ENCODE measurements at regions not wholly inside any gene's neighbourhood (a gene's known extent, or its start where the extent isn't known, plus 50 kb on each side); places are given as distances from the start of the nearest gene placed in this dataset.

DNA sequence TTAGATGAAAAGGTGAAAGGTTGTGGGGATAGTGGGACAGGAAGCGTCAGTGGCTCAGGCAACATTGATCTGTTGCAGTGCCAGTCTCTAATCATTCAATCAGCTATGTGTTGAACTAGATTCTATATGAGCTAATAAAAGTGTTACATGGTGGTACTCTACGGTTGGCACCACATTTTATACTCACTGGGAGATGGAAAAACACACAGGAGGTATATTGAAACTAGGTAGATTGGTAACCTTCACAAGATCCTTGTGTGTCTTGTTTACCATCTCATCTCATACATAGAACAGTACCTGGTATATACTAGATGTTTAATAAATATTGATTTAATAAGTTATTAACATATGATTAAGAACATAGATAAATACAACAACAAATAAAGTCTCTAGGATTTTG, 152.7 kb downstream of the NAA11 start:
- Histone ChIP-seq H3K9ac (ENCODE audit: low read length) (no peak overlapping the region), H3F3A (ENCODE audit: low read length, unreplicated experiment) (no peaks in the 10 kb centered on the region), H3K9me2 (replicated peaks; ENCODE audit: low read length) (no peaks in the 10 kb centered on the region), H3K27me3 (ENCODE audit: low read length) (no peaks in the 10 kb centered on the region), H3K9me3 (ENCODE audit: low read length) (no peaks in the 10 kb centered on the region), H3K4me3 (ENCODE audit: low read length) (no peak overlapping the region), H3K79me2 (ENCODE audit: low read length) (no peaks in the 10 kb centered on the region), H4K20me1 (ENCODE audit: low read length) (no peaks in the 10 kb centered on the region), H2AFZ (ENCODE audit: low read length) (no peak overlapping the region), H3K36me3 (ENCODE audit: low read depth, low read length) (no peaks in the 10 kb centered on the region), H3K27ac (ENCODE audit: low read length) (no peak overlapping the region), H3K4me1 (ENCODE audit: insufficient read depth, low read length) (no peaks in the 10 kb centered on the region), H3K4me2 (ENCODE audit: low read length) (no peak overlapping the region)
- CTCF ChIA-PET, result no interaction called here
- no peak for DNase-seq
- TF ChIP-seq, protein P1, sequence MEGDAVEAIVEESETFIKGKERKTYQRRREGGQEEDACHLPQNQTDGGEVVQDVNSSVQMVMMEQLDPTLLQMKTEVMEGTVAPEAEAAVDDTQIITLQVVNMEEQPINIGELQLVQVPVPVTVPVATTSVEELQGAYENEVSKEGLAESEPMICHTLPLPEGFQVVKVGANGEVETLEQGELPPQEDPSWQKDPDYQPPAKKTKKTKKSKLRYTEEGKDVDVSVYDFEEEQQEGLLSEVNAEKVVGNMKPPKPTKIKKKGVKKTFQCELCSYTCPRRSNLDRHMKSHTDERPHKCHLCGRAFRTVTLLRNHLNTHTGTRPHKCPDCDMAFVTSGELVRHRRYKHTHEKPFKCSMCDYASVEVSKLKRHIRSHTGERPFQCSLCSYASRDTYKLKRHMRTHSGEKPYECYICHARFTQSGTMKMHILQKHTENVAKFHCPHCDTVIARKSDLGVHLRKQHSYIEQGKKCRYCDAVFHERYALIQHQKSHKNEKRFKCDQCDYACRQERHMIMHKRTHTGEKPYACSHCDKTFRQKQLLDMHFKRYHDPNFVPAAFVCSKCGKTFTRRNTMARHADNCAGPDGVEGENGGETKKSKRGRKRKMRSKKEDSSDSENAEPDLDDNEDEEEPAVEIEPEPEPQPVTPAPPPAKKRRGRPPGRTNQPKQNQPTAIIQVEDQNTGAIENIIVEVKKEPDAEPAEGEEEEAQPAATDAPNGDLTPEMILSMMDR (conservative IDR thresholded peaks at IDR 0.05; ENCODE audit: low read depth, low read length), result no peak
- no peak for TF ChIP-seq EZH2 (IDR thresholded peaks at IDR 0.05; ENCODE audit: low read length, unreplicated experiment)
- TF ChIP-seq EZH2phosphoT487 (IDR thresholded peaks at IDR 0.05; ENCODE audit: borderline replicate concordance, low read length), result no peak
- intact Hi-C loops (cut with micrococcal nuclease), result no loop called here
- POLR2A ChIA-PET (ENCODE audit: unreplicated experiment), result no interaction called here
- BruUV-seq (replicated peaks), result no TSS peak
- ATAC-seq, result no peak

DNA sequence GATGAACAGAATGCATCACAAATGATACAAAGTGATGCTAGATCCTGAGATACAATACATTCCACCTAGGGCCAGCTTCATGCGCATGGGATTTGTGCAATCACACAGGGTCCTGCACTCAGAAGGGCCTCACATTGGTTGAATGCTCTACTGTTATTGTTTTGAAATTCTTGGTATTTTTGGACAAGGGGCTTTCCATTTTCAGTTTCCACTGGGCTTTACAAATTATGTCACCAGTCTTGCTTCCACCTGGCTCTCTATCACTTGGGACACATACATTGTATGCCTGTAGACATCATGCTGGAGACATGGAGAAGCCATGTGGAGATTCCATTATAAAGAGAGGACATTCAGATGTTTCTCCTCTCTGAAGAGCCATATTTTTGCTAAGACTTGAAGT, 155.8 kb downstream of the NAA11 start:
- Histone ChIP-seq H2AFZ (ENCODE audit: low read length) (no peak overlapping the region), H3K4me1 (ENCODE audit: insufficient read depth, low read length) (no peaks in the 10 kb centered on the region), H3F3A (ENCODE audit: low read length, unreplicated experiment) (no peaks in the 10 kb centered on the region), H3K9me3 (ENCODE audit: low read length) (no peaks in the 10 kb centered on the region), H3K27ac (ENCODE audit: low read length) (no peak overlapping the region), H3K36me3 (ENCODE audit: low read depth, low read length) (no peaks in the 10 kb centered on the region), H3K9ac (ENCODE audit: low read length) (no peak overlapping the region), H3K4me2 (ENCODE audit: low read length) (no peak overlapping the region), H4K20me1 (ENCODE audit: low read length) (no peaks in the 10 kb centered on the region), H3K79me2 (ENCODE audit: low read length) (no peaks in the 10 kb centered on the region), H3K9me2 (replicated peaks; ENCODE audit: low read length) (no peaks in the 10 kb centered on the region), H3K27me3 (ENCODE audit: low read length) (no peaks in the 10 kb centered on the region), H3K4me3 (ENCODE audit: low read length) (no peak overlapping the region)
- intact Hi-C loops (cut with micrococcal nuclease), result no loop called here
- DNase-seq (no peak), ATAC-seq (no peak)
- TF ChIP-seq EZH2phosphoT487 (IDR thresholded peaks at IDR 0.05; ENCODE audit: borderline replicate concordance, low read length), result no peak
- TF ChIP-seq, protein P1 (conservative IDR thresholded peaks at IDR 0.05; ENCODE audit: low read depth, low read length), result no peak
- TF ChIP-seq EZH2 (IDR thresholded peaks at IDR 0.05; ENCODE audit: low read length, unreplicated experiment), result no peak
- no TSS peak for BruUV-seq (replicated peaks)
- CTCF ChIA-PET, result no interaction called here
- POLR2A ChIA-PET (ENCODE audit: unreplicated experiment), result interaction anchor here (0.6 kb wide), 1 partner anchor 180 kb away, joined by 3 read pairs; no protein-coding TSS in a partner anchor

DNA sequence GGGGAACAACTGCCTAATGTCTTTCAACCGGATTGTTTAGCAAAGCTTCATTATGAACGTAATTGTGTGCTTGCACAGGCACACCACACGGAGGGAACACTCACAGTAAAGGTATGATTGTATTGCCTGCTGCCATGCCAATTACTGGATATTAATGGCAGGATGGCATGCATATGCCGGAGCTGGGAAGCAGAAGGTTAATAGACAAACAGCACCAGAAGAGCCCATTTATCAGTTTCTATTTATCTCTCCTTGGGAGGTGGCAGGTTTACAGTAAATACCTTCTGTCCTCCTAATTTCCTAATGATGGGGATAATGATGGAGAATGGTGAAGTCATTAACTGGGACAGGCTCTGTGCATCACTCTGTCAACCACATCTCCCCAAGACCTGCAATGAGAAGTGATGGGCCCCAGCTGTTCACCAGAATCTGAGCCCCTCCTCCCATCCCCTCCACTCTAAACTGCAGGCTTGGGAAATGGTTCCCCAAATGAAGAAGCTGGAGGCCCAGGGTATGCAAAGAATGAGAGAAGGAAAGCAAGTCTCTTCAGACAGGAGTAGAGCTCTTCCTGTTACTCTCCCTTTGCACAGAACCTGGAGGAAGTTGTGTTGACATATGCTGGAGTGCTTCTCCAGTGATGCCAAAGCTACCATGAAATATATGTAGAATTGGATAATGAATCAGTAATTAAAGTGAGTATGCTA, 160.8 kb downstream of the NAA11 start:
- ChIA-PET CTCF (no interaction called here), POLR2A (ENCODE audit: unreplicated experiment) (no interaction called here)
- TF ChIP-seq, protein P1 (conservative IDR thresholded peaks at IDR 0.05; ENCODE audit: low read depth, low read length), result no peak
- TF ChIP-seq EZH2phosphoT487 (IDR thresholded peaks at IDR 0.05; ENCODE audit: borderline replicate concordance, low read length) (no peak), EZH2 (IDR thresholded peaks at IDR 0.05; ENCODE audit: low read length, unreplicated experiment) (no peak)
- no peaks in the 10 kb centered on the region for H3K36me3 ChIP-seq (ENCODE audit: low read depth, low read length)
- no peaks in the 10 kb centered on the region for H4K20me1 ChIP-seq (ENCODE audit: low read length)
- H3K79me2 ChIP-seq (ENCODE audit: low read length), result no peaks in the 10 kb centered on the region
- no peaks in the 10 kb centered on the region for H3K9me2 ChIP-seq (replicated peaks; ENCODE audit: low read length)
- no peak overlapping the region for H3K4me2 ChIP-seq (ENCODE audit: low read length)
- H2AFZ ChIP-seq (ENCODE audit: low read length), result no peak overlapping the region
- no peak overlapping the region for H3K4me3 ChIP-seq (ENCODE audit: low read length)
- intact Hi-C loops (cut with micrococcal nuclease), result no loop called here
- H3K27me3 ChIP-seq (ENCODE audit: low read length), result no peaks in the 10 kb centered on the region
- H3K9ac ChIP-seq (ENCODE audit: low read length), result no peak overlapping the region
- H3K9me3 ChIP-seq (ENCODE audit: low read length), result no peaks in the 10 kb centered on the region
- H3K4me1 ChIP-seq (ENCODE audit: insufficient read depth, low read length), result no peaks in the 10 kb centered on the region
- ATAC-seq, result no peak
- BruUV-seq (replicated peaks), result no TSS peak
- DNase-seq, result no peak
- H3K27ac ChIP-seq (ENCODE audit: low read length), result no peak overlapping the region
- H3F3A ChIP-seq (ENCODE audit: low read length, unreplicated experiment), result no peaks in the 10 kb centered on the region

Measured in PC-3 (cell line).